Activated naive CD8-positive, alpha-beta T cell (primary cell): ENCODE measurements at regions not wholly inside any gene's neighbourhood (a gene's known extent, or its start where the extent isn't known, plus 50 kb on each side); places are given as distances from the start of the nearest gene placed in this dataset.

Experiments
- H3K27ac Mint-ChIP-seq: one replicate; pipeline ENCODE4 v1.8.0; 2021; ENCODE audit warnings: mixed read lengths
- H3K27me3 Mint-ChIP-seq: one replicate; pipeline ENCODE4 v1.8.0; 2021; ENCODE audit warnings: mixed read lengths
- H3K36me3 Mint-ChIP-seq: one replicate; pipeline ENCODE4 v1.8.0; 2021; ENCODE audit warnings: mixed read lengths
- H3K4me1 Mint-ChIP-seq: one replicate; pipeline ENCODE4 v1.8.0; 2021; ENCODE audit warnings: low read depth, mixed read lengths
- H3K4me3 Mint-ChIP-seq: one replicate; pipeline ENCODE4 v1.8.0; 2021; ENCODE audit warnings: mild to moderate bottlenecking, mixed read lengths
- H3K9me3 Mint-ChIP-seq: one replicate; pipeline ENCODE4 v1.8.0; 2021; ENCODE audit warnings: low read depth, mixed read lengths

- no peak overlapping the region for H3K27ac Mint-ChIP-seq
- H3K4me3 Mint-ChIP-seq = no peak overlapping the region
- peaks cover 3% of the 10 kb centered on the region for H3K9me3 Mint-ChIP-seq
- H3K36me3 Mint-ChIP-seq = no peaks in the 10 kb centered on the region
- H3K27me3 Mint-ChIP-seq = no peaks in the 10 kb centered on the region
- no peaks in the 10 kb centered on the region for H3K4me1 Mint-ChIP-seq
Measured at GRCh38 chr6:65948062-65948461, 241.0 kb upstream of the EYS start.

- no peaks in the 10 kb centered on the region for H3K27me3 Mint-ChIP-seq
- H3K9me3 Mint-ChIP-seq = peaks cover 3% of the 10 kb centered on the region
- H3K4me1 Mint-ChIP-seq = no peaks in the 10 kb centered on the region
- no peaks in the 10 kb centered on the region for H3K36me3 Mint-ChIP-seq
- no peak overlapping the region for H3K27ac Mint-ChIP-seq
- no peak overlapping the region for H3K4me3 Mint-ChIP-seq
Measured at GRCh38 chr6:65943548-65943947, 236.5 kb upstream of the EYS start.

DNA sequence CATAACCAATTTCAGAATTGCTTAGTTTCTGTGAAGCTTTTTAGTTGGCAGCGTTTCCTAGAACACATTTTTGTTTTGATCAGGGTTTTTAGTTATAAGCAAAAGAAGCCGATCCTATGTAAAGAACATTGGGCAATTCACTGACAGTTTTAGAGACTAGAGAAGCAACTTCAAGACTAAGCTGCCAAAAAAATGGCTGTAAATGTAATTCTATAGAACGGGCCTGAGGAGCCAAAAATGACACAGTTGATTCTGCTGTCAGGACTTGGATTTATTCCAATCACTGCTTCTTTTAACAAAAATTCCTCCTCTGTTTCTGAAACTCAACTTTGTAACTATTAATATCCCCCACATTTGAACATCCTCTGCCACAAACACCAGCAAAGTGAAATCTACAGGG, 236.0 kb upstream of the EYS start:
- H3K4me1 Mint-ChIP-seq = no peaks in the 10 kb centered on the region
- H3K4me3 Mint-ChIP-seq = no peak overlapping the region
- no peaks in the 10 kb centered on the region for H3K27me3 Mint-ChIP-seq
- no peak overlapping the region for H3K27ac Mint-ChIP-seq
- H3K36me3 Mint-ChIP-seq = no peaks in the 10 kb centered on the region
- peaks cover 6% of the 10 kb centered on the region for H3K9me3 Mint-ChIP-seq

DNA sequence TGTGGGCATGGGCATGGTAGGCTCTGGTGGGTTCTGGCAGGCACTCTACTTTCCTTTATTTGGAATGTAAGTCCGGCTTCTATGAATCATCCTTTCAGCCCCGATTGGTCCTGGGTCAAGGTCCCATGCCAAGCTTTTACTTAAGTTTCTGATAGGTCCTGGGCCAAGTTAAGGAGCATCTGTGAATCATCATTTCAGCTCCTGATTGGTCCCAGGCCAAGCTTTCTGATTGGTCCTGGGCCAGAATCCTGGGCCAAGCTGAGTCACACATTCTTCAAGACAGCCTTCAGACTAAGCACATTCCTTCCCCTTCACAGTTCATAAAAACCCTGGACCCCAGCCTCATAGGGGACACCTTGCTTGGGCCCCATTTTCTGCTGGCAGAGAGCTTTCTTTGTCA, 231.0 kb upstream of the EYS start:
- Mint-ChIP-seq H3K36me3 (no peaks in the 10 kb centered on the region), H3K27ac (no peak overlapping the region), H3K9me3 (peaks cover 8% of the 10 kb centered on the region), H3K4me3 (no peak overlapping the region), H3K27me3 (no peaks in the 10 kb centered on the region), H3K4me1 (no peaks in the 10 kb centered on the region)

- Mint-ChIP-seq H3K27ac (no peak overlapping the region), H3K9me3 (peaks cover 13% of the 10 kb centered on the region), H3K4me3 (no peak overlapping the region), H3K27me3 (no peaks in the 10 kb centered on the region), H3K4me1 (no peaks in the 10 kb centered on the region), H3K36me3 (no peaks in the 10 kb centered on the region)
Measured at GRCh38 chr6:65935412-65935811, 228.4 kb upstream of the EYS start.

GRCh38 chr6:65933390-65933789, 226.4 kb upstream of the EYS start:
- H3K27me3 Mint-ChIP-seq = no peaks in the 10 kb centered on the region
- H3K9me3 Mint-ChIP-seq = peaks cover 13% of the 10 kb centered on the region
- H3K4me3 Mint-ChIP-seq = no peak overlapping the region
- H3K4me1 Mint-ChIP-seq = no peaks in the 10 kb centered on the region
- H3K36me3 Mint-ChIP-seq = no peaks in the 10 kb centered on the region
- H3K27ac Mint-ChIP-seq = no peak overlapping the region

GRCh38 chr6:65927141-65927540, 220.1 kb upstream of the EYS start:
- H3K4me1 Mint-ChIP-seq = no peaks in the 10 kb centered on the region
- H3K4me3 Mint-ChIP-seq = no peak overlapping the region
- H3K27ac Mint-ChIP-seq = no peak overlapping the region
- no peaks in the 10 kb centered on the region for H3K36me3 Mint-ChIP-seq
- H3K27me3 Mint-ChIP-seq = no peaks in the 10 kb centered on the region
- H3K9me3 Mint-ChIP-seq = peaks cover 8% of the 10 kb centered on the region

GRCh38 chr6:65924411-65924810, 217.4 kb upstream of the EYS start:
- Mint-ChIP-seq H3K4me3 (no peak overlapping the region), H3K4me1 (no peaks in the 10 kb centered on the region), H3K9me3 (peaks cover 3% of the 10 kb centered on the region), H3K27ac (no peak overlapping the region), H3K36me3 (no peaks in the 10 kb centered on the region), H3K27me3 (no peaks in the 10 kb centered on the region)

- no peak overlapping the region for H3K4me3 Mint-ChIP-seq
- H3K27ac Mint-ChIP-seq = no peak overlapping the region
- H3K27me3 Mint-ChIP-seq = no peaks in the 10 kb centered on the region
- H3K36me3 Mint-ChIP-seq = no peaks in the 10 kb centered on the region
- H3K4me1 Mint-ChIP-seq = no peaks in the 10 kb centered on the region
- peaks cover 3% of the 10 kb centered on the region for H3K9me3 Mint-ChIP-seq
Measured at GRCh38 chr6:65922049-65922448, 215.0 kb upstream of the EYS start.

DNA sequence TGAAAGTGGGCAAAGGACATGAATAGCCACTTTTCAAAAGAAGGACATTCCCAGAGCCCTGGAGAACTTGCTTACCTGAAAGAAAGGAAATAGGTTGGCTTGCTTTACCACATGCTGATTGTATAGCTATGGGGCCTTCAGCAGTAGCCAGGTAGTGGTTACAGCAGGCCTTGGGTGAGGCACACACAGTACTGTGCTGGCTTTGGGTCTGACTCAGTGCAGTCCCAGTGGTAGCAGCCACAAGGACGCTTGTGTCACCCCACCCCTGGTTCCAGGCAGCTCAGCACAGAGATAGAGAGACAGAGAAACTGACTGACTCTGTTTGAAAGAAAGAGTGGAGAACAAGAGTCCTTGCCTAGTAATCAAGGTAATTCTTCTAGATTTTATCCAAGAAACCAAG, 201.0 kb upstream of the EYS start:
- Mint-ChIP-seq H3K27me3 (no peaks in the 10 kb centered on the region), H3K27ac (no peak overlapping the region), H3K4me3 (no peak overlapping the region), H3K9me3 (peaks cover 25% of the 10 kb centered on the region), H3K36me3 (no peaks in the 10 kb centered on the region), H3K4me1 (no peaks in the 10 kb centered on the region)

GRCh38 chr6:65903992-65904391, 197.0 kb upstream of the EYS start:
- H3K36me3 Mint-ChIP-seq = no peaks in the 10 kb centered on the region

DNA sequence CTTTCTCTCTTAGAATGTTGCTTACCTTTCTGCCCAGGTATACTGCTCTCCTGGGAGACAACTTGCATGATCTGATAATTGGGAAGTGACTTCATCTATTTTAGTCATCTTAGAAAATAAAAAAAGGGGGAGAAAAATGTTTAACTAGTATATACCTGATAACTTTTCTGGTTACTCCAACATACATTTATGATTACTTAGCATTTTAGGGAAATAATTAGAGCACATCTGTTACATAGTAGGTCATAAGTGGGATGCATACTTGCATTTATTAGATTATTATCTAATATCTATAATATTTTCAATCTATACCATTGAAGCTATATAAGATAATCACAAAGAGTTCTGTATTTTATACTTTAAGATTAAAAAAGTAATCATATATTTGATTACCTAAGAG, 193.9 kb upstream of the EYS start:
- no peaks in the 10 kb centered on the region for H3K4me1 Mint-ChIP-seq
- H3K4me3 Mint-ChIP-seq = no peak overlapping the region
- no peaks in the 10 kb centered on the region for H3K36me3 Mint-ChIP-seq
- H3K9me3 Mint-ChIP-seq = peaks cover 16% of the 10 kb centered on the region
- no peaks in the 10 kb centered on the region for H3K27me3 Mint-ChIP-seq
- no peak overlapping the region for H3K27ac Mint-ChIP-seq

More at GRCh38 chr6:65903992-65904391, 197.0 kb upstream of the EYS start:
- peaks cover 25% of the 10 kb centered on the region for H3K9me3 Mint-ChIP-seq
- H3K4me3 Mint-ChIP-seq = no peak overlapping the region
- H3K4me1 Mint-ChIP-seq = no peaks in the 10 kb centered on the region
- no peak overlapping the region for H3K27ac Mint-ChIP-seq
- no peaks in the 10 kb centered on the region for H3K27me3 Mint-ChIP-seq

DNA sequence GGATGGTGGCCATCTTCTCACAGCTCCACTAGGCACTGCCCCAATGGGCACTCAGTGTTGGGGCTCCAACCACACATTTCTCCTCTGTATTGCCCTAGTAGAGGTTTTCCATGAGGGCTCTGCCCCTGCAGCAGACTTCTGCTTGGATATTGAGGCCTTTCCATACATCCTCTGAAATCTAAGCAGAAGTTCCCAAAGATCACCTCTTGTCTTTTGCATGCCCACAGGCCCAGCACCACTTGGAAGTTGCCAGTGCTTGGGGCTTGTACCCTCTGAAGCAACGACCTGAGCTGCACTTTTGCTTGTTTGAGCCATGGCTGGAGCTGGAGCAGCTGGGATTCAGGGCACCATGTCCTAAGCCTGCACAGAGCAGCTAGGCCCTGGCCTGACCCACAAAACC, 189.1 kb upstream of the EYS start:
- Mint-ChIP-seq H3K27ac (no peak overlapping the region), H3K4me1 (no peaks in the 10 kb centered on the region), H3K9me3 (peaks cover 6% of the 10 kb centered on the region), H3K27me3 (no peaks in the 10 kb centered on the region), H3K4me3 (no peak overlapping the region), H3K36me3 (no peaks in the 10 kb centered on the region)

DNA sequence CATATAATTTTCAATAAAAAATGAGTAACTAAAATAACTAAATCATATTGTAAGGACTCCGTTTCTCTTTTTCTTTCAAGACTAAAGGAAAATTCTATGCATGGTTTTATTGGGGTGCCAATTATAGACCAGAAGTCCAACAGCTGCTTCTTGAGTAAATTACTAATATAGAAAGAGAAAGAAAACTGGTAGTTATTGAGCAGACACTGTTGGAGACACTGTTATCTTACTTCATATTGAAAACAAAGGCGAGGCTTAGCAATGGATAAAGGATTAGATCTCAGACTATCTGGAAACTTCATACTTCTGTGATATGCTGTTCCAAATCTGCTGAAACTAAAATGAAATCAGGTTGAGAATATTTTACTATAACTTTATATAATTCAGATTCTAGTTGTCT, 169.6 kb upstream of the EYS start:
- H3K4me1 Mint-ChIP-seq = no peaks in the 10 kb centered on the region
- no peaks in the 10 kb centered on the region for H3K36me3 Mint-ChIP-seq
- H3K27me3 Mint-ChIP-seq = no peaks in the 10 kb centered on the region
- H3K4me3 Mint-ChIP-seq = no peak overlapping the region
- peaks cover 8% of the 10 kb centered on the region for H3K9me3 Mint-ChIP-seq
- H3K27ac Mint-ChIP-seq = no peak overlapping the region

GRCh38 chr6:65852369-65852852, 145.4 kb upstream of the EYS start:
- no peaks in the 10 kb centered on the region for H3K4me1 Mint-ChIP-seq
- peaks cover 10% of the 10 kb centered on the region for H3K9me3 Mint-ChIP-seq
- H3K36me3 Mint-ChIP-seq = no peaks in the 10 kb centered on the region
- no peaks in the 10 kb centered on the region for H3K27me3 Mint-ChIP-seq
- no peak overlapping the region for H3K27ac Mint-ChIP-seq
- H3K4me3 Mint-ChIP-seq = no peak overlapping the region

GRCh38 chr6:65830151-65830550, 123.1 kb upstream of the EYS start:
- Mint-ChIP-seq H3K9me3 (peaks cover 5% of the 10 kb centered on the region), H3K27me3 (no peaks in the 10 kb centered on the region), H3K4me1 (no peaks in the 10 kb centered on the region), H3K4me3 (no peak overlapping the region), H3K36me3 (no peaks in the 10 kb centered on the region), H3K27ac (no peak overlapping the region)
